ENCODE measurements at regions not wholly inside any gene's neighbourhood (a gene's known extent, or its start where the extent isn't known, plus 50 kb on each side); places are given as distances from the start of the nearest gene placed in this dataset.

DNA sequence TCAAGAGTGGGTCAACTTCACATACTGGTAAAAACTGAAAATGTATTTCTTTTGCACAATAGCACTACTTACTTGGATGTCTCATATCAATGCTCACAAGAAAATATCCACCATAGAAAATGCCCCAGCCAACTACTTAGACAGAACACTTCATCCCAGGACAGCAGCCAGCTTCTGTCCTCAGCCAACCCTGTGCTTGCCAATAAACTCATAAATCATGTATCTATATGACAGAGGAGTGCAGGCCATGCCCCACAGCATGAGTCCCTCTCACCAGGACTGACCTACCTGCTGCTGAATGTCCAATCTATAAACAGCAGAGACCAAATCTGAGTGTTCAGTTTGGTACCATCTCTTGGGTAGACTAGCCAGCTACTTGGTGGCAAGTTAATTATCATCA is 179.3 kb downstream of the OMA1 start:
- Histone ChIP-seq H3K36me3 (ENCODE audit: control insufficient read depth in 4 of 4, insufficient read depth in 3 of 4, low read depth in 1 of 4, low read length in 3 of 4) (peaks cover 0 to 2% (median 0%) of the 10 kb centered on the region in 4 donors), H3K4me3 (ENCODE audit: low read depth in 1 of 3, low read length in 3 of 3) (no peak overlapping the region), H3K4me1 (ENCODE audit: control insufficient read depth in 4 of 4, insufficient read depth in 4 of 4, low read length in 3 of 4) (no peaks in the 10 kb centered on the region), H3K9ac (ENCODE audit: low read depth in 1 of 2, low read length in 2 of 2) (no peak overlapping the region), H3K27me3 (ENCODE audit: control insufficient read depth in 4 of 4, insufficient read depth in 4 of 4, low read length in 3 of 4) (no peaks in the 10 kb centered on the region), H3K27ac (ENCODE audit: low read depth in 1 of 2, low read length in 2 of 2) (no peak overlapping the region), H3K9me3 (ENCODE audit: control insufficient read depth in 4 of 4, low read length in 3 of 4) (peaks cover 0 to 4% (median 2%) of the 10 kb centered on the region in 4 donors)
- DNase-seq (ENCODE audit: low spot score), result no peak
- TF ChIP-seq TAF1 (conservative IDR thresholded peaks at IDR 0.05), result no peak
- TF ChIP-seq SP1 (IDR thresholded peaks at IDR 0.05), result no peak
- TF ChIP-seq JUND (IDR thresholded peaks at IDR 0.05), result no peak
- no peak for TF ChIP-seq YY1 (IDR thresholded peaks at IDR 0.05)

DNA sequence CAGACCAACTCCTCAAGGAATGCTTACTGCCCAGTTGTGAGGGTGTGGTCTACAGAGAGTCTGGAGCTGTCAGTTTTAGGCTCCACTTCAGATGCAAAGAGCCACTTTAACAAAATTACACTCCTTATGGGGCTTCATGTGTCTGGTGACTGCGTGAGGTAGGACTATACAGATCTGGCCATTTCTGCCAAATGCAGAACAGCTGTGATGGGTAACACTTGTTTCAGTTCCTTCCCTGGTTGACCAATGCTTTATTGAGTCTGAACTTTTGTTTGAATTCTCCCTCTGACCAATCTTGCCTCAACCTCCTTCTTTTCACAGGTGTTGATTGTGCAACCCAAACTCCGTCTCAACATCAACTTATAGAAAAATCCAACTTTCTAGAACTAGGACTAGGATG is 181.2 kb downstream of the OMA1 start:
- WGBS, result 97% methylated on average over 2 of the region's 2 CpGs

More for the DNA sequence above, 181.2 kb downstream of the OMA1 start:
- no peak for DNase-seq (ENCODE audit: low spot score)
- Histone ChIP-seq H3K27me3 (ENCODE audit: control insufficient read depth in 4 of 4, insufficient read depth in 4 of 4, low read length in 3 of 4) (no peaks in the 10 kb centered on the region), H3K36me3 (ENCODE audit: control insufficient read depth in 4 of 4, insufficient read depth in 3 of 4, low read depth in 1 of 4, low read length in 3 of 4) (no peaks in the 10 kb centered on the region), H3K9ac (ENCODE audit: low read depth in 1 of 2, low read length in 2 of 2) (no peak overlapping the region), H3K4me1 (ENCODE audit: control insufficient read depth in 4 of 4, insufficient read depth in 4 of 4, low read length in 3 of 4) (no peaks in the 10 kb centered on the region), H3K27ac (ENCODE audit: low read depth in 1 of 2, low read length in 2 of 2) (no peak overlapping the region), H3K9me3 (ENCODE audit: control insufficient read depth in 4 of 4, low read length in 3 of 4) (peaks cover 0 to 2% (median 0%) of the 10 kb centered on the region in 4 donors), H3K4me3 (ENCODE audit: low read depth in 1 of 3, low read length in 3 of 3) (no peak overlapping the region)
- TF ChIP-seq, protein P1, sequence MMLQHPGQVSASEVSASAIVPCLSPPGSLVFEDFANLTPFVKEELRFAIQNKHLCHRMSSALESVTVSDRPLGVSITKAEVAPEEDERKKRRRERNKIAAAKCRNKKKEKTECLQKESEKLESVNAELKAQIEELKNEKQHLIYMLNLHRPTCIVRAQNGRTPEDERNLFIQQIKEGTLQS (IDR thresholded peaks at IDR 0.05), result no peak
- TF ChIP-seq HNF4G (IDR thresholded peaks at IDR 0.05) (no peak), NR2F2 (IDR thresholded peaks at IDR 0.05) (no peak), SP1 (IDR thresholded peaks at IDR 0.05) (no peak), YY1 (IDR thresholded peaks at IDR 0.05) (no peak), REST (IDR thresholded peaks at IDR 0.05) (no peak), MAX (IDR thresholded peaks at IDR 0.05) (no peak), FOXA1 (IDR thresholded peaks at IDR 0.05) (no peak), FOXA2 (IDR thresholded peaks at IDR 0.05) (no peak), ZBTB33 (IDR thresholded peaks at IDR 0.05) (no peak), RXRA (IDR thresholded peaks at IDR 0.05) (no peak), TAF1 (conservative IDR thresholded peaks at IDR 0.05) (no peak), GABPA (IDR thresholded peaks at IDR 0.05 in 1 of 2, conservative IDR thresholded peaks at IDR 0.05 in 1 of 2) (no peak), HNF4A (conservative IDR thresholded peaks at IDR 0.05) (no peak), RAD21 (IDR thresholded peaks at IDR 0.05) (no peak), CTCF (IDR thresholded peaks at IDR 0.05; ENCODE audit: low read depth, low read length, missing input control) (no peak), JUND (IDR thresholded peaks at IDR 0.05) (no peak)

Data from liver (tissue), 8 donors.